ENCODE measurements at regions not wholly inside any gene's neighbourhood (a gene's known extent, or its start where the extent isn't known, plus 50 kb on each side); places are given as distances from the start of the nearest gene placed in this dataset.

DNA sequence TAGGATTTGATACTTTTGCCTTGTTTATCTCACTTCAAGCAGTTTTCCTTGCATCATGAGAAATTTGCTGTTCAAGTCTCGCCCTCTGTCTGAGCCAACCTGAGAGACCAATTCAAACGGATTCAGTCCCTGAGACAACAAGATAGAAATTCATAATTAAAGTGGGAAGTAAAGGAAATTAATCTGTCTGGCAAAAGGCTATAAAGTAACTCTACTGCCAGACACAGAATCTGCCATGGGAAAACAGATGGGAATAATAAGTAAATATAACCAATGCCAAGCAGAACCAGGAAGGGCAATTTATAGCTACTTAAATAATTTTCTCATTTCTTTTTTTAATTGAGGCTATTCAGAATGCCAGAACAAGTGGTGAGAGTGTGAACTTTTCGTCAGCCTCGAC lies 239.6 kb downstream of the TFAP2C start:
- Histone ChIP-seq H3K4me3 (no peak overlapping the region), H3K4me1 (no peaks in the 10 kb centered on the region), H3K27me3 (peaks cover 0 to 41% (median 25%) of the 10 kb centered on the region in 7 donors), H3K27ac (no peak overlapping the region), H3K9me3 (peaks cover 0 to 16% (median 0%) of the 10 kb centered on the region in 11 donors), H3K36me3 (no peaks in the 10 kb centered on the region)
- WGBS, 2 donors = 73 to 79% methylated on average over 4 of the region's 4 CpGs
- no peak for ATAC-seq
- DNase-seq = no peak
- intact Hi-C loops (cut with DNase I) = no loop called here
- TF ChIP-seq, protein P1, sequence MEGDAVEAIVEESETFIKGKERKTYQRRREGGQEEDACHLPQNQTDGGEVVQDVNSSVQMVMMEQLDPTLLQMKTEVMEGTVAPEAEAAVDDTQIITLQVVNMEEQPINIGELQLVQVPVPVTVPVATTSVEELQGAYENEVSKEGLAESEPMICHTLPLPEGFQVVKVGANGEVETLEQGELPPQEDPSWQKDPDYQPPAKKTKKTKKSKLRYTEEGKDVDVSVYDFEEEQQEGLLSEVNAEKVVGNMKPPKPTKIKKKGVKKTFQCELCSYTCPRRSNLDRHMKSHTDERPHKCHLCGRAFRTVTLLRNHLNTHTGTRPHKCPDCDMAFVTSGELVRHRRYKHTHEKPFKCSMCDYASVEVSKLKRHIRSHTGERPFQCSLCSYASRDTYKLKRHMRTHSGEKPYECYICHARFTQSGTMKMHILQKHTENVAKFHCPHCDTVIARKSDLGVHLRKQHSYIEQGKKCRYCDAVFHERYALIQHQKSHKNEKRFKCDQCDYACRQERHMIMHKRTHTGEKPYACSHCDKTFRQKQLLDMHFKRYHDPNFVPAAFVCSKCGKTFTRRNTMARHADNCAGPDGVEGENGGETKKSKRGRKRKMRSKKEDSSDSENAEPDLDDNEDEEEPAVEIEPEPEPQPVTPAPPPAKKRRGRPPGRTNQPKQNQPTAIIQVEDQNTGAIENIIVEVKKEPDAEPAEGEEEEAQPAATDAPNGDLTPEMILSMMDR (IDR thresholded peaks at IDR 0.05) = no peak

DNA sequence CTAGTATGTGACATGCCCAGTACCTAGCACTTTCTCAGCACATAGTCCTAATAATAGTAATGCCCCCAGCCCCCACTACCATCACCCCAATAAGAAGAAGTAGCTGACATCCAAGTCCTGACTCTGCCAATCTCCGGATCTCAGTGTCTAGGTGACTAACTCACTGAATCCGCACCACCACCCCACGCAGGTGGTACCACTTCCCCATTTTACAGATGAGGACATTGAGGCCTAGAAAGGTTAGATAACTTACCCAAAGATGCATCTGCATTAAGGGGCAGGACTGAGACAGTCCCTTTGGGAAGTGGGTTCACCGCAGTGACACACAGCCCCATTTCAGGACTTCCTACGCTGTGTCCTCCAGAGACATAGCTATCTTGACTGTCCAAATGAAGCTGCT lies 241.2 kb downstream of the TFAP2C start:
- Histone ChIP-seq H3K36me3 (no peaks in the 10 kb centered on the region), H3K27me3 (peaks cover 0 to 36% (median 15%) of the 10 kb centered on the region in 7 donors), H3K27ac (no peak overlapping the region), H3K9me3 (peaks cover 0 to 19% (median 0%) of the 10 kb centered on the region in 11 donors), H3K4me3 (no peak overlapping the region), H3K4me1 (no peaks in the 10 kb centered on the region)
- intact Hi-C loops (cut with DNase I) = no loop called here
- DNase-seq (no peak), ATAC-seq (no peak)
- TF ChIP-seq, protein P1 (IDR thresholded peaks at IDR 0.05) = no peak
- 90% methylated on average over 5 of the region's 5 CpGs for WGBS, 2 donors

DNA sequence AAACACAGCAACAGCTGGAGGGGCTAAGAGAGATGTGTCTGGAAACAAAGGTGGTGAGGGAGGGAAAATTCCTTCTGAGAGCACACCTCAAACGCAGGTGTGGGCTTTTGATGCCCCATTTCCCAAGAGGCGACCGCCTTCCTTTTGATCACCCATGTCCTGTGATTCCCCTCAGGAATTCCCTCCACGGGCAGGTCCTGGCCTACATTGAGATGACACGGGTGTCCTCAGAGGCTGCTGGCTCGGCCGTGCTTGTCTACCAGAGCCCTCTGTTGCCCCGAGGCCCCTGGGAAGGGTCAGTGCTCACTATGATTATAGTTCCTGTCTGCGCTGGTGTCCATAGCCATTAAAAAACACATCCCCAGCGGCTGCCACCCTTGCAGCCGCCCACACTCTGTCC lies 242.6 kb downstream of the TFAP2C start:
- Histone ChIP-seq H3K36me3 (no peaks in the 10 kb centered on the region), H3K27me3 (peaks cover 0 to 33% (median 11%) of the 10 kb centered on the region in 7 donors), H3K9me3 (peaks cover 0 to 29% (median 0%) of the 10 kb centered on the region in 11 donors), H3K27ac (no peak overlapping the region), H3K4me3 (no peak overlapping the region), H3K4me1 (no peaks in the 10 kb centered on the region)
- TF ChIP-seq, protein P1 (IDR thresholded peaks at IDR 0.05) = no peak
- 65 to 66% methylated on average over 11 of the region's 11 CpGs for WGBS, 2 donors
- DNase-seq (no peak), ATAC-seq (no peak)
- intact Hi-C loops (cut with DNase I) = no loop called here

DNA sequence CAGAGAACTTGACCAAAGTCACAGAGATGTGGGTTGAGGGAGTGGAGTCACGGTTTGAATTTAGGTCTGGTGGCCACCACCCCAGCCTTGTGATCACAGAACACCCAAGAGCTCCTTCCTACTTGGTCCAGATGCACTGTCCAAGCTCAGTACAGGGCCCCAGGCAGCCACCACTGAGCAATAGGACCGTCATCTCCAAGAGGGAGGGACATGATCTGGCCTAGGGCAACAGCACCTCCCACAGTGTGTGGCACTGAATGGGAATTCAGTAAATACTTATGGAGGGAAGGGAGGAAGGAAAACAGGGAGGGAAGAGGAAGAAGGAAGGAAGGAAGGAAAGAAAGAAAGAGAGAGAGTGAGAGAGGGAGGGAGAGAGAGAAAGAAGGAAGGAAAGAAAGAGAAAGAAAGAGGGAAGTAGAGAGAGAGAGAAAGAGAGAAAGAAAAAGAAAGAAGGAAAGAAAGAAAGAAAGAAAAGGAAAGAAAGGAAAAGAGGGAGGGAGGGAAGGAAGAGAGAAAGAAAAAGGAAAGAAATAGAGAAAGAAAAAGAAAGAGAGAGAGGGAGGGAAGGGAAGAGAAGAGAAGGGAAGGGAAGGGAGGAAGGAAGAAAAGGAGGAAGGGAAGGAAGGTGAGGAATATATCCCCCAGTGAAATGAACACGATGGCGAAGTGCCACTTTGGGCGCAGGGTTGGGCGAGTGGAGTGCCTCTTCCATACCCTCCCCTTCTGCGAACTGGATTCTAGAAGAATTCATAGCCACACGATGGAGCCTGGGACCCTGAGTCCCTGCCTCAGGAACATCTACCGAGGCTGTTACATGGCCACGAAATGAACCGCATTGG lies 243.7 kb downstream of the TFAP2C start:
- peaks cover 0 to 33% (median 11%) of the 10 kb centered on the region in 7 donors for H3K27me3 ChIP-seq
- no peak for DNase-seq
- no peaks in the 10 kb centered on the region for H3K36me3 ChIP-seq
- no peak overlapping the region for H3K27ac ChIP-seq
- intact Hi-C loops (cut with DNase I) = no loop called here
- no peaks in the 10 kb centered on the region for H3K4me1 ChIP-seq
- 81 to 85% methylated on average over 11 of the region's 11 CpGs for WGBS, 2 donors
- no peak overlapping the region for H3K4me3 ChIP-seq
- TF ChIP-seq, protein P1 (IDR thresholded peaks at IDR 0.05) = no peak
- no peak for ATAC-seq
- peaks cover 0 to 26% (median 0%) of the 10 kb centered on the region in 11 donors for H3K9me3 ChIP-seq
